Liver (tissue), 3 donors: ENCODE measurements at regions not wholly inside any gene's neighbourhood (a gene's known extent, or its start where the extent isn't known, plus 50 kb on each side); places are given as distances from the start of the nearest gene placed in this dataset.

ENCODE experiments used
- CTCF ChIP-seq: fragments of 150-350 bp; IDR thresholded peaks from 2 replicates; pipeline ENCODE4 v1.5.1; 2017; ENCODE audit warnings: improper control_type of control experiment, low read depth, low read length; ENCODE audit not compliant: missing input control
- EGR1 ChIP-seq, 2 donors: IDR thresholded peaks; 2 replicates each; pipeline ENCODE4 v1.6.1; 2016 to 2018; ENCODE audit warnings: antibody characterized with exemption in 2 of 2, low read depth in 2 of 2
- GABPA ChIP-seq, 2 donors: IDR thresholded peaks in 1 of 2; conservative IDR thresholded peaks in 1 of 2; 2 replicates each; pipeline ENCODE4 v1.6.1; 2016; ENCODE audit warnings: antibody characterized with exemption in 2 of 2, mild to moderate bottlenecking in 1 of 2, moderate library complexity in 1 of 2
- HNF4A ChIP-seq, 2 donors: conservative IDR thresholded peaks; 2 replicates each; pipeline ENCODE4 v1.6.1; 2016; ENCODE audit warnings: antibody characterized with exemption in 2 of 2, mild to moderate bottlenecking in 2 of 2
- JUND ChIP-seq, 2 donors: IDR thresholded peaks; 2 replicates each; pipeline ENCODE4 v1.6.1; 2016; ENCODE audit warnings: antibody characterized with exemption in 2 of 2
- MAX ChIP-seq: IDR thresholded peaks from 2 replicates; pipeline ENCODE4 v1.6.1; 2016; ENCODE audit warnings: antibody characterized with exemption
- RAD21 ChIP-seq, 2 donors: IDR thresholded peaks; 2 replicates each; pipeline ENCODE4 v1.6.1; 2016; ENCODE audit warnings: antibody characterized with exemption in 2 of 2, mild to moderate bottlenecking in 2 of 2
- REST ChIP-seq: IDR thresholded peaks from 2 replicates; pipeline ENCODE4 v1.6.1; 2016; ENCODE audit warnings: antibody characterized with exemption, mild to moderate bottlenecking
- TAF1 ChIP-seq: conservative IDR thresholded peaks from 2 replicates; pipeline ENCODE4 v1.6.1; 2016; ENCODE audit warnings: antibody characterized with exemption, mild to moderate bottlenecking
- donor health status: healthy.
- donor health status: healthy.

GRCh38 chr7:131061158-131061557 is 266.5 kb upstream of the MKLN1 start:
- TF ChIP-seq CTCF (no peak), GABPA (IDR thresholded peaks at IDR 0.05 in 1 of 2, conservative IDR thresholded peaks at IDR 0.05 in 1 of 2) (no peak), REST (no peak), HNF4A (conservative IDR thresholded peaks at IDR 0.05) (no peak), RAD21 (IDR thresholded peaks at IDR 0.05) (no peak), MAX (no peak), EGR1 (IDR thresholded peaks at IDR 0.05; ENCODE audit: low read depth in 2 of 2) (no peak), TAF1 (no peak), JUND (IDR thresholded peaks at IDR 0.05) (no peak)
